Keratinocyte (primary cell): ENCODE measurements at regions not wholly inside any gene's neighbourhood (a gene's known extent, or its start where the extent isn't known, plus 50 kb on each side); places are given as distances from the start of the nearest gene placed in this dataset.

Experiments used
- DNase-seq: peaks from one replicate; pipeline ENCODE4 v3.0.0-alpha.2; 2011; ENCODE audit warnings: low read depth, missing footprints, low spot score
- FAIRE-seq: peaks from 2 replicates; lab custom pipeline; 2011; peaks lifted over from hg19 to GRCh38; lab: Jason Lieb, UNC
- H2AFZ ChIP-seq: 2 replicates; pipeline ENCODE4 v1.6.0; 2012; ENCODE audit warnings: low read length, control low read depth, inconsistent platforms; ENCODE audit not compliant: control insufficient read depth
- H3K27ac ChIP-seq: 2 replicates; pipeline ENCODE4 v1.5.1; 2011; ENCODE audit warnings: low read length; ENCODE audit not compliant: control insufficient read depth, insufficient read depth
- H3K27me3 ChIP-seq: 3 replicates; pipeline ENCODE4 v1.6.0; 2011; ENCODE audit warnings: low read length; ENCODE audit not compliant: control insufficient read depth, insufficient read depth; ENCODE audit errors: extremely low read depth
- H3K36me3 ChIP-seq, 2 experiments: 2 replicates in 1 of 2; 3 replicates in 1 of 2; pipeline ENCODE4 v1.5.1; 2011; ENCODE audit warnings: low read length in 2 of 2, mild to moderate bottlenecking in 1 of 2; ENCODE audit not compliant: control insufficient read depth in 2 of 2, insufficient read depth in 2 of 2; ENCODE audit errors: extremely low read depth in 1 of 2
- H3K4me1 ChIP-seq: 3 replicates; pipeline ENCODE4 v1.5.1; 2011; ENCODE audit warnings: low read length; ENCODE audit not compliant: control insufficient read depth, insufficient read depth; ENCODE audit errors: extremely low read depth
- H3K4me2 ChIP-seq: 3 replicates; pipeline ENCODE4 v1.6.0; 2011; ENCODE audit warnings: low read depth, low read length; ENCODE audit not compliant: control insufficient read depth, insufficient read depth; ENCODE audit errors: extremely low read depth
- H3K4me3 ChIP-seq, 3 experiments: fragments of 200-600 bp in 1 of 3; sonication (generic) in 1 of 3; 2 replicates in 2 of 3; 3 replicates in 1 of 3; pipeline ENCODE4 v1.5.1; 2011 to 2016; ENCODE audit warnings: low read length in 3 of 3, mild to moderate bottlenecking in 3 of 3, control low read depth in 2 of 3, inconsistent platforms in 1 of 3, low read depth in 1 of 3, mixed read lengths in 1 of 3, mixed run types in 1 of 3, moderate library complexity in 1 of 3; ENCODE audit not compliant: control insufficient read depth in 2 of 3, insufficient read depth in 2 of 3; ENCODE audit errors: extremely low read depth in 1 of 3
- H3K79me2 ChIP-seq: 2 replicates; pipeline ENCODE4 v1.6.0; 2012; ENCODE audit warnings: low read length; ENCODE audit not compliant: control insufficient read depth, insufficient read depth
- H3K9ac ChIP-seq: 3 replicates; pipeline ENCODE4 v1.6.0; 2011; ENCODE audit warnings: low read length; ENCODE audit not compliant: control insufficient read depth, insufficient read depth; ENCODE audit errors: extremely low read depth
- H3K9me1 ChIP-seq: 3 replicates; pipeline ENCODE4 v1.6.0; 2011; ENCODE audit warnings: low read length; ENCODE audit not compliant: control insufficient read depth, insufficient read depth; ENCODE audit errors: extremely low read depth
- H3K9me3 ChIP-seq: 2 replicates; pipeline ENCODE4 v1.5.1; 2012; ENCODE audit warnings: low read depth, low read length; ENCODE audit not compliant: control insufficient read depth
- H4K20me1 ChIP-seq: 3 replicates; pipeline ENCODE4 v1.6.0; 2011; ENCODE audit warnings: low read length; ENCODE audit not compliant: control insufficient read depth, insufficient read depth; ENCODE audit errors: extremely low read depth
- CTCF ChIP-seq, 3 experiments: IDR thresholded peaks in 1 of 3; conservative IDR thresholded peaks in 1 of 3; optimal IDR thresholded peaks in 1 of 3; 2 replicates in 2 of 3; 3 replicates in 1 of 3; pipeline versions ENCODE3 to v1.5.1; 2011; ENCODE audit warnings: low read length in 3 of 3, mild to moderate bottlenecking in 3 of 3, moderate library complexity in 2 of 3, control low read depth in 1 of 3, inconsistent platforms in 1 of 3; ENCODE audit not compliant: insufficient read depth in 2 of 3; ENCODE audit errors: extremely low read depth in 1 of 3
- EZH2 ChIP-seq: IDR thresholded peaks from one replicate; pipeline ENCODE4 v1.6.1; 2012; ENCODE audit warnings: inconsistent platforms, mild to moderate bottlenecking, low read length, moderate library complexity
- dilution Hi-C: fragments of 300-500 bp; cut with MboI; formaldehyde crosslinking; loops from one replicate; pipeline ENCODE4 v1.7.0; 2020; ENCODE audit warnings: low sequenced_read_pairs; ENCODE audit not compliant: extremely low pct_ligation_motif_present

- Histone ChIP-seq H4K20me1 (no peaks in the 10 kb centered on the region), H3K4me1 (peaks cover 5% of the 10 kb centered on the region), H3K36me3 (no peaks in the 10 kb centered on the region), H3K27ac (no peak overlapping the region), H3K9ac (no peak overlapping the region), H3K9me3 (no peaks in the 10 kb centered on the region), H3K4me3 (no peak overlapping the region), H2AFZ (peak overlapping the region; percentile 2), H3K27me3 (no peaks in the 10 kb centered on the region), H3K9me1 (no peaks in the 10 kb centered on the region), H3K4me2 (peak overlapping the region; percentile 29), H3K79me2 (no peaks in the 10 kb centered on the region)
- FAIRE-seq (no peak), DNase-seq (no peak)
- TF ChIP-seq CTCF (optimal IDR thresholded peaks at IDR 0.05 in 1 of 3, IDR thresholded peaks at IDR 0.05 in 1 of 3, conservative IDR thresholded peaks at IDR 0.05 in 1 of 3; ENCODE audit: extremely low read depth in 1 of 3, insufficient read depth in 2 of 3, low read length in 3 of 3) (no peak), EZH2 (no peak)
- dilution Hi-C loops = no loop called here
Measured at GRCh38 chrX:15151267-15152186, 118.4 kb downstream of the ASB9 start.

- Histone ChIP-seq H3K9me1 (no peaks in the 10 kb centered on the region), H3K27ac (no peak overlapping the region), H3K4me2 (no peak overlapping the region), H2AFZ (no peak overlapping the region), H3K36me3 (no peaks in the 10 kb centered on the region), H3K4me3 (no peak overlapping the region), H3K9ac (no peak overlapping the region), H3K4me1 (peaks cover 5% of the 10 kb centered on the region), H3K27me3 (no peaks in the 10 kb centered on the region), H3K9me3 (no peaks in the 10 kb centered on the region), H4K20me1 (no peaks in the 10 kb centered on the region), H3K79me2 (no peaks in the 10 kb centered on the region)
- FAIRE-seq (no peak), DNase-seq (no peak)
- TF ChIP-seq EZH2 (no peak), CTCF (optimal IDR thresholded peaks at IDR 0.05 in 1 of 3, IDR thresholded peaks at IDR 0.05 in 1 of 3, conservative IDR thresholded peaks at IDR 0.05 in 1 of 3; ENCODE audit: extremely low read depth in 1 of 3, insufficient read depth in 2 of 3, low read length in 3 of 3) (no peak)
- dilution Hi-C loops = no loop called here
Measured at GRCh38 chrX:15150586-15150985, 119.3 kb downstream of the ASB9 start.
